Mucosa of stomach (tissue), 1 donor: ENCODE measurements at regions not wholly inside any gene's neighbourhood (a gene's known extent, or its start where the extent isn't known, plus 50 kb on each side); places are given as distances from the start of the nearest gene placed in this dataset.
A peak's percentile ranks its signal among the peaks of the same experiment; 100 is the strongest.
"Not testable (repeated sequence)": the region's sequence is repeated elsewhere in the genome, so short reads cannot be mapped to it uniquely, and the experiment has no call there.

Experiments
- H3K27me3 ChIP-seq: one replicate; pipeline ENCODE4 v1.7.0; 2013; ENCODE audit warnings: mild to moderate bottlenecking, low read length; ENCODE audit not compliant: control insufficient read depth, insufficient read depth
- H3K36me3 ChIP-seq: one replicate; pipeline ENCODE4 v1.7.0; 2013; ENCODE audit warnings: low read length; ENCODE audit not compliant: control insufficient read depth, insufficient read depth
- H3K4me1 ChIP-seq: one replicate; pipeline ENCODE4 v1.7.0; 2013; ENCODE audit warnings: mild to moderate bottlenecking, low read length; ENCODE audit not compliant: control insufficient read depth, insufficient read depth
- H3K4me3 ChIP-seq: one replicate; pipeline ENCODE4 v1.7.0; 2013; ENCODE audit warnings: low read length
- H3K9ac ChIP-seq: one replicate; pipeline ENCODE4 v1.7.0; 2013; ENCODE audit warnings: mild to moderate bottlenecking, low read length, moderate library complexity
- H3K9me3 ChIP-seq: one replicate; pipeline ENCODE4 v1.7.0; 2013; ENCODE audit warnings: mild to moderate bottlenecking, low read length, moderate library complexity; ENCODE audit not compliant: control insufficient read depth
- donor health status: Pancreatic carcinoma.

GRCh38 chr6:816510-817084 lies 123.7 kb upstream of the EXOC2 start:
- no peaks in the 10 kb centered on the region for H3K9me3 ChIP-seq
- H3K27me3 ChIP-seq: no peaks in the 10 kb centered on the region
- peaks cover 26% of the 10 kb centered on the region for H3K4me1 ChIP-seq
- H3K36me3 ChIP-seq: no peaks in the 10 kb centered on the region
- no peak overlapping the region for H3K4me3 ChIP-seq
- no peak overlapping the region for H3K9ac ChIP-seq

DNA sequence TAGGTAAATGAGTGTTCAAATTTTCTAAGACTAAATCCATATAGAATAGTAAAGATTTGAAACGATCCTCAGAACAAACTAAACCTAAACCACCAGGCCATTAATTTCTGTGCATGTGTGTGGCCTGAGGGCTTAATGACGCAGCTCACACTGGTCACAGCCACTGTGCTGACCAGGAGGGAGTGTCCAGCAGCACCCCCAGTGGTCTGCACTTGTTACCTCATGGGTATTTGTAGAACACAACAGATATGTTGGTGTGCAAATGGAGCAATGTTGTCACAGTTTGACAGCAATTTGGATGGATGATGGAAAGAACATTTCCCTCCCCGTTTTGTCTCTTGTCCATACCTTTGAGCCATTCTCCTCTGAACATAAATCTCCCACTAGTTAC lies 122.4 kb upstream of the EXOC2 start:
- Histone ChIP-seq H3K9ac (no peak overlapping the region), H3K9me3 (no peaks in the 10 kb centered on the region), H3K4me1 (peaks cover 26% of the 10 kb centered on the region), H3K4me3 (no peak overlapping the region), H3K27me3 (no peaks in the 10 kb centered on the region), H3K36me3 (no peaks in the 10 kb centered on the region)

- Histone ChIP-seq H3K36me3 (no peaks in the 10 kb centered on the region), H3K27me3 (no peaks in the 10 kb centered on the region), H3K4me1 (peaks cover 21% of the 10 kb centered on the region), H3K9me3 (no peaks in the 10 kb centered on the region), H3K4me3 (no peak overlapping the region), H3K9ac (no peak overlapping the region)
These were observed 121.7 kb upstream of the EXOC2 start for GRCh38 chr6:814378-815347.

- Histone ChIP-seq H3K36me3 (no peaks in the 10 kb centered on the region), H3K9ac (no peak overlapping the region), H3K27me3 (no peaks in the 10 kb centered on the region), H3K4me3 (no peak overlapping the region), H3K9me3 (no peaks in the 10 kb centered on the region), H3K4me1 (no peaks in the 10 kb centered on the region)
These were observed 118.9 kb upstream of the EXOC2 start for GRCh38 chr6:811831-812230.

- Histone ChIP-seq H3K9ac (no peak overlapping the region), H3K27me3 (no peaks in the 10 kb centered on the region), H3K4me1 (peaks cover 6% of the 10 kb centered on the region), H3K9me3 (no peaks in the 10 kb centered on the region), H3K4me3 (no peak overlapping the region), H3K36me3 (no peaks in the 10 kb centered on the region)
These were observed 118.3 kb upstream of the EXOC2 start for GRCh38 chr6:811191-811590.

DNA sequence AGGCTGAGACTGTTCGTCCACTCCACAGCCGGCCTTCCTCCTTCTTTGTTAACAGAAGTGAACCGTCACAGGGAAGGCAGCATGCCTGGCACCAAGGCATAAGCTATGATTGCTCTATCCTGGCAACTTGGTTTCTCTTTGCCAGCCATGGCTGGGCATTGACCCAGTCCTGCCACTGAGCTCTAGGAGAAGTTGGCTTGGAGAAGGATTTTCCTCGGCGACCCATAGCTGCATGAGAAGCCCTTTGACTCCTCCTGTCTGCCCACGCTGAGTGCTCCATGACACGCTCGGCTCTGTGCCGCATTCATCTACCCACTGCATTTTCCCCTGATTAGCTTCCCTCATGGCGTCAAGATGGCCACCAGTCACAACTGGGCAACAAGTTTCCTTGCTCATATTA lies 111.8 kb upstream of the EXOC2 start:
- no peaks in the 10 kb centered on the region for H3K27me3 ChIP-seq
- H3K4me1 ChIP-seq: peaks cover 14% of the 10 kb centered on the region
- no peak overlapping the region for H3K4me3 ChIP-seq
- no peaks in the 10 kb centered on the region for H3K36me3 ChIP-seq
- no peak overlapping the region for H3K9ac ChIP-seq
- H3K9me3 ChIP-seq: no peaks in the 10 kb centered on the region

GRCh38 chr6:804317-804716 lies 111.4 kb upstream of the EXOC2 start:
- Histone ChIP-seq H3K4me1 (peaks cover 14% of the 10 kb centered on the region), H3K9me3 (no peaks in the 10 kb centered on the region), H3K27me3 (no peaks in the 10 kb centered on the region), H3K9ac (no peak overlapping the region), H3K4me3 (no peak overlapping the region), H3K36me3 (no peaks in the 10 kb centered on the region)

DNA sequence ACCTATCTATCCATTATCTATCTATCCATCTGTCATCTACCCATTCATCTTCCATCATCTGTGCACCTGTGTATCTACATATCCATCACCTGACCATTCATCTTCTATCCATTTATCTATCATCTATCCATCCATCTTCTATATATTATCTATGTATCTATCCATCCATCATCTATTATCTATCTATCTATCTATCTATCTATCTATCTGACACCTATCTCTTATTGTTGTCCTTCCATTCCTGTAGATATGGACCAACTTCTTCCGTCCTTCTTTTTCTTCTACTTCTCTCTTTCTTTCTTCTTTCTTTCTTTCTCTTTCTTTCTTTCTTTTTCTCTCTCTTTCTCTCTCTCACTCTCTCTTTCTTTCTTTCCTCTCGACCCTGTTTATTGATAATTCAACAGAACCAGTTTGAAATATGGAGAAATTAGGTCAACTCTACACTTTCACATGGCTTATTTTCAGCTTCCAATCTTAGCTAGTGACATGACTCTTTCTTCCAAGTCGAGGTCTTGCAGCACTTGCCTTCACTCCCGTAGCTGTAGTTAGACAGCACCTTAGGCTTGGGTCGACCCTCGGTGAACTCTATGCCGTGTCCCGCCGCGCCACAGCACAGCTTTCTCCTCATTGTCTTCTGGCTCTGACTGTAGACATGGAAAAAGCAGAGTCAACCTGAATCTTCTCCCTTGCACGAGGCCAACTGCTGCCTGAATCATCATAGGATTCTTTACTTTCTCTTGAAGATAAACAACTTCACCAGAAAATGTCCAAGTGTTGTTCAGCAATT lies 110.4 kb upstream of the EXOC2 start:
- H3K9me3 ChIP-seq: no peaks in the 10 kb centered on the region
- no peaks in the 10 kb centered on the region for H3K27me3 ChIP-seq
- no peak overlapping the region for H3K4me3 ChIP-seq
- H3K9ac ChIP-seq: no peak overlapping the region
- H3K36me3 ChIP-seq: no peaks in the 10 kb centered on the region
- H3K4me1 ChIP-seq: peaks cover 15% of the 10 kb centered on the region

- no peaks in the 10 kb centered on the region for H3K9me3 ChIP-seq
- no peak overlapping the region for H3K4me3 ChIP-seq
- peaks cover 22% of the 10 kb centered on the region for H3K4me1 ChIP-seq
- no peak overlapping the region for H3K9ac ChIP-seq
- no peaks in the 10 kb centered on the region for H3K36me3 ChIP-seq
- H3K27me3 ChIP-seq: no peaks in the 10 kb centered on the region
These were observed 109.8 kb upstream of the EXOC2 start for GRCh38 chr6:802701-803100.

- H3K36me3 ChIP-seq, H3K9ac ChIP-seq, H3K4me3 ChIP-seq, H3K9me3 ChIP-seq, H3K27me3 ChIP-seq: not testable (repeated sequence)
- peaks cover 24% of the 10 kb centered on the region for H3K4me1 ChIP-seq
These were observed 109.3 kb upstream of the EXOC2 start for GRCh38 chr6:802223-802622.

DNA sequence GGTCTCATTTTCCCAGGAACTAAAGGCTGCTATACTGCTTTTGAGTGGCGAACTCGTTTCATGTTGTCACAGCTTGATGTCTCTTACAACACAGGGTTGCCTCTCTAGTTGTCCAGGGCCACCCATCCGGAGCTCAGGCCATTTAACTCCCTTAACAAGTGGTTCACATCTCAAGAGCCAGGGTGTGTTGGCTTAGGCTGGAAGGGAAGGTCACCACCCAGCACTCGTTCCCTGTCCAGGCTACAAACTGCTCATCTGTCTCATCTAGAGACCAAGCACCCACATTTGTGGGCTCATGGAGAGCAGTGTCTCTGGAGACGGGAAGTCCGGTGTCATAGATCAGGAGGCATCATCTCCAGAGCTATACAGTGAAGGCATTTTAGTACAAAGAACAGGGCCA lies 106.8 kb upstream of the EXOC2 start:
- H3K36me3 ChIP-seq: no peaks in the 10 kb centered on the region
- H3K4me1 ChIP-seq: peaks cover 10% of the 10 kb centered on the region
- H3K9ac ChIP-seq: no peak overlapping the region
- H3K9me3 ChIP-seq: no peaks in the 10 kb centered on the region
- no peak overlapping the region for H3K4me3 ChIP-seq
- H3K27me3 ChIP-seq: no peaks in the 10 kb centered on the region

DNA sequence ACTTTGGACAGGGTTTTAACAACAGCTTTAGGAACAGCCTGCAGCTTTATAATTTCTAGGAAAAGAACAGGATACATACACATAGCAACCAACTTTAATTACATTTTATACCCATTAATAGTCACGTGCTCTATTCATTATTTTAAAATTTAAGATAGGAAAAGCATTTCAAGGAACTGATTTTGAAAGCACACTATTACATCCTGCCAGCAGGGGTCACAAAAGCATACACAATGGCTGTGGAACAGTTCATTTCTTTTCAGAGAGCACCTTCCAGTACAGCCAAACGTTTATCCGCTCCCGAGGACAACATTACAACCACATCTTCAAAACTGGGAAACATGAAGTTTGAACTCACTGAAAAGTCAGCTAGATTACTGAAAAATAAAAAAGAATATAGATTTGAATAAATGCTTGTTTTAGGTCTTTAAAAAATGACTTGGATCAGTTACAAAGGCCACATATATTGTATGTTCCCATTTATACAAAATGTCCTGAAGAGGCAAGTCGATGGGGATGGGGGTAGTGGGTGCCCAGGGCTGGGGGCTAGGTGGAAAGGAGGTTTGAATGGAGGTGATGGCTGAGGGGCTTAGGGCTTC lies 104.6 kb upstream of the EXOC2 start:
- H3K36me3 ChIP-seq: no peaks in the 10 kb centered on the region
- H3K27me3 ChIP-seq: no peaks in the 10 kb centered on the region
- no peak overlapping the region for H3K4me3 ChIP-seq
- H3K9ac ChIP-seq: peak overlapping the region; percentile 2
- no peaks in the 10 kb centered on the region for H3K9me3 ChIP-seq
- peaks cover 10% of the 10 kb centered on the region for H3K4me1 ChIP-seq
